ENCODE measurements at regions not wholly inside any gene's neighbourhood (a gene's known extent, or its start where the extent isn't known, plus 50 kb on each side); places are given as distances from the start of the nearest gene placed in this dataset.

DNA sequence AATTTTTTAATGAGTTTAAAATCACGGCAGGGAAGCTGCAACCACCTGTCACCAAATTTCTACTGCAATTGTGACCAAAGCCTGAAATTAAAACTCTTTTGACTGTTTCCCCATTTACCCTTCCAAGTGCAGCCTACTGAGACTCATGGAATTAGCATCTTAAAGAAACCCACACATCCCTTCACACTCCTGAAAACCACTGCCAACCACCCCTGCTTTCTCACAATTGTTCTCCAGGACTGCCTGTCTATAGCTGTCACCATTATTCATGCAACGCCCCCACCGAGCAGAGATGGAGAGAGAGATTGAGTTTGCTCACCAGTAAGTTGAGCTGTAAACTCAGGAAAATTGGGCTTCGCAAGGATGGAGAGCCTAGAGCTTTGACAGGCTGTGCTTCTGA, 383.8 kb upstream of the SORCS1 start:
- TF ChIP-seq, protein P1, sequence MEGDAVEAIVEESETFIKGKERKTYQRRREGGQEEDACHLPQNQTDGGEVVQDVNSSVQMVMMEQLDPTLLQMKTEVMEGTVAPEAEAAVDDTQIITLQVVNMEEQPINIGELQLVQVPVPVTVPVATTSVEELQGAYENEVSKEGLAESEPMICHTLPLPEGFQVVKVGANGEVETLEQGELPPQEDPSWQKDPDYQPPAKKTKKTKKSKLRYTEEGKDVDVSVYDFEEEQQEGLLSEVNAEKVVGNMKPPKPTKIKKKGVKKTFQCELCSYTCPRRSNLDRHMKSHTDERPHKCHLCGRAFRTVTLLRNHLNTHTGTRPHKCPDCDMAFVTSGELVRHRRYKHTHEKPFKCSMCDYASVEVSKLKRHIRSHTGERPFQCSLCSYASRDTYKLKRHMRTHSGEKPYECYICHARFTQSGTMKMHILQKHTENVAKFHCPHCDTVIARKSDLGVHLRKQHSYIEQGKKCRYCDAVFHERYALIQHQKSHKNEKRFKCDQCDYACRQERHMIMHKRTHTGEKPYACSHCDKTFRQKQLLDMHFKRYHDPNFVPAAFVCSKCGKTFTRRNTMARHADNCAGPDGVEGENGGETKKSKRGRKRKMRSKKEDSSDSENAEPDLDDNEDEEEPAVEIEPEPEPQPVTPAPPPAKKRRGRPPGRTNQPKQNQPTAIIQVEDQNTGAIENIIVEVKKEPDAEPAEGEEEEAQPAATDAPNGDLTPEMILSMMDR (IDR thresholded peaks at IDR 0.05; ENCODE audit: low read length), result no peak
- TF ChIP-seq EZH2 (IDR thresholded peaks at IDR 0.05; ENCODE audit: borderline replicate concordance, low read length), result no peak

Measured in OCI-LY1 (cell line).